Testis (tissue), 2 donors: ENCODE measurements at regions not wholly inside any gene's neighbourhood (a gene's known extent, or its start where the extent isn't known, plus 50 kb on each side); places are given as distances from the start of the nearest gene placed in this dataset.

Experiments used
- DNase-seq: peaks from one replicate; pipeline ENCODE4 v3.0.0-alpha.2; 2019
- H3K27ac ChIP-seq, 2 donors: fragments of 200-600 bp; sonication (generic); one replicate each; pipeline ENCODE4 v1.5.1; 2019
- H3K27me3 ChIP-seq: fragments of 200-600 bp; sonication (generic); one replicate; pipeline ENCODE4 v1.5.1; 2019
- H3K36me3 ChIP-seq: fragments of 200-600 bp; sonication (generic); one replicate; pipeline ENCODE4 v1.5.1; 2017; ENCODE audit warnings: low read depth; ENCODE audit errors: missing control alignments
- H3K4me1 ChIP-seq: fragments of 200-600 bp; sonication (generic); one replicate; pipeline ENCODE4 v1.5.1; 2019
- H3K4me3 ChIP-seq, 2 donors: fragments of 200-600 bp; sonication (generic); one replicate each; pipeline ENCODE4 v1.5.1; 2017 to 2019
- H3K9me3 ChIP-seq: fragments of 200-600 bp; sonication (generic); one replicate; pipeline ENCODE4 v1.5.1; 2017
- POLR2A ChIP-seq: fragments of 450-650 bp; IDR thresholded peaks from one replicate; pipeline ENCODE4 v1.6.1; 2017; ENCODE audit warnings: antibody characterized with exemption, mild to moderate bottlenecking, moderate library complexity
- WGBS, 2 donors: methylation state at CpG; one replicate each; pipeline ENCODE4 v1.1.5; 2018; 5-methylcytosine and 5-hydroxymethylcytosine counted together
- intact Hi-C: fragments of 100-400 bp; cut with DNase I; formaldehyde crosslinking; loops from one replicate; pipeline ENCODE4 v1.15.1; 2023; ENCODE audit warnings: low total_unique reads
- TF ChIP-seq, protein P1 (sequence below), 3 experiments: fragments of 450-650 bp in 2 of 3; fragments of 200-600 bp in 1 of 3; sonication (generic) in 1 of 3; IDR thresholded peaks; one replicate each; pipeline ENCODE4 v1.5.1; 2016 to 2019; ENCODE audit warnings: antibody characterized with exemption in 3 of 3, mild to moderate bottlenecking in 2 of 3, moderate library complexity in 1 of 3

DNA sequence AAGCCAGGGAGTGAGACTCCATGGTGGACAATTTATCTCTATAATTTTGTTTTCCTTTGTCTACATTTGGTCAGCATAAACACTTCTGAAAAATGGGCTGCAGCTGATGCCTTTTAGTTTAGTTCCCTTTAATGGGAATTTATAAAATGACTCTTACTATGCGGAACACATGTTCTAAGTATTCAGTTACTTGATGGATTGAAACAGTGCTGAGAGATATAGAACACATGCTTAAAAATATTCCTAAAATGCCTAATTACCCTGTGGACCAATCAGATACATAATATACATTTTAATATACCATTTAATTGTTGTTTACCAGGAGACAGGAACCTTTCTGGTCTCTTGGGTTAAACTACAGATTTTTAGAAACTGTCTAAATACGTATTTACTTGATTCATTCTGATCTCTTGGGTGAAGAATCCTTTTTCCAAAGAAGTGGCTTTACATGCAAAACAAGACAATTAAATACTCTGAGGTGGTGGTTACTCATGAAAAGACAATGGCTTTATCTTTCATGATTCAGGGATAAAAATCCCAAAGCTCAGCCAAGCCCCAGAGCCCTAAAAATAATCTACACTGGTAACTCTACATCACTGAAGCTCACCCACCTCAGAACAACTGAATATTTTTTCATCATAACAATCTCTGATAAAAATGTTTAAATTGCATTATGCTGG is 128.1 kb upstream of the SERTAD2 start:
- intact Hi-C loops: no loop called here
- no peak for DNase-seq
- Histone ChIP-seq H3K4me3 (no peak overlapping the region), H3K27ac (no peak overlapping the region), H3K27me3 (no peaks in the 10 kb centered on the region), H3K4me1 (no peaks in the 10 kb centered on the region), H3K9me3 (no peaks in the 10 kb centered on the region), H3K36me3 (no peaks in the 10 kb centered on the region)
- no peak for TF ChIP-seq POLR2A
- WGBS, 2 donors: 87 to 100% methylated on average over 2 of the region's 2 CpGs

DNA sequence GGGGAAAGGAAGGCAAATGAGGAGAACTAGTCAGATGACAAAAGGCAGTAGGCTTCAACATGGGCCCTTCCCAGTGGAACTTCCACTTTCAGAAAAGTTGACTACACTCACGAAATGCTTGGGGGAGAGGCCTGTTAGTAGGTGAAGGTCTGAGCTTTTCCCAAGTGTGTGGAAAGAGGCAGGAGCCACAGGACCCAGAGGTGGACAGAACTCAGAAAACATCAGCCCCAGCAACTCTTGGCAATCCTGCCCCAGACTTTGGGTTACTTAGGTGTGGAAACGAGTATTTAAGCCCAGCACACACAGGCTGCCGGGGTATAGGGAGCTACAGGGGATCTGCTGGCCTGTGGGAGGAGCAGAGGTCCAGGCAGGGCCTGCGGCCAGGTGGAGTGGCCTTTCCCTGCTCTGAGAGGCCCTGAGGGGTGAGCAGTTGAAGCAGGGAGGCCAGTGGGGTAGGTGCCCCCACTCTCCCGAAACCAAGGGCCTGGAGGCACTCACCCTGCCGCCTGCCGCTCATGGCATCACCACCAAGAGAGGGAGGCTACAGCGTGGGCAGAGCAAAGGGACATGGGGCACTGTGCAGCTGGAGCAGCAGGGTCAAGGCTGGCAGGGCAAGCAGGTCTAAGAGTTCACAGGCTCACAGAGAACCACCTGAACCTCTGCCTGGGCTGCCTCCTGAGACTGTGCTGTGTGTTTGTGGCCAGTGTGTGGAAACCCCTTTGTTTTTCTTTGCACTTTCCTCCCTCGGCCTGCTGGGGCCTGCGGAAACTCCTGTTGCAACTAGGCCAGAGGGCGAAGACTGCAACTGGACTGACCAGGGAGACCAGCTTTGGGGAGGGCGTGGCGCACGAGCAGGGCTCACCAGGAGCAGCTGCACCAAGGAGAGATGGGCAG is 130.7 kb upstream of the SERTAD2 start:
- intact Hi-C loops: no loop called here
- Histone ChIP-seq H3K27ac (no peak overlapping the region), H3K9me3 (no peaks in the 10 kb centered on the region), H3K4me1 (no peaks in the 10 kb centered on the region), H3K36me3 (no peaks in the 10 kb centered on the region), H3K4me3 (no peak overlapping the region), H3K27me3 (no peaks in the 10 kb centered on the region)
- WGBS, 2 donors: 89 to 92% methylated on average over 11 to 14 of the region's 14 CpGs
- TF ChIP-seq, protein P1, sequence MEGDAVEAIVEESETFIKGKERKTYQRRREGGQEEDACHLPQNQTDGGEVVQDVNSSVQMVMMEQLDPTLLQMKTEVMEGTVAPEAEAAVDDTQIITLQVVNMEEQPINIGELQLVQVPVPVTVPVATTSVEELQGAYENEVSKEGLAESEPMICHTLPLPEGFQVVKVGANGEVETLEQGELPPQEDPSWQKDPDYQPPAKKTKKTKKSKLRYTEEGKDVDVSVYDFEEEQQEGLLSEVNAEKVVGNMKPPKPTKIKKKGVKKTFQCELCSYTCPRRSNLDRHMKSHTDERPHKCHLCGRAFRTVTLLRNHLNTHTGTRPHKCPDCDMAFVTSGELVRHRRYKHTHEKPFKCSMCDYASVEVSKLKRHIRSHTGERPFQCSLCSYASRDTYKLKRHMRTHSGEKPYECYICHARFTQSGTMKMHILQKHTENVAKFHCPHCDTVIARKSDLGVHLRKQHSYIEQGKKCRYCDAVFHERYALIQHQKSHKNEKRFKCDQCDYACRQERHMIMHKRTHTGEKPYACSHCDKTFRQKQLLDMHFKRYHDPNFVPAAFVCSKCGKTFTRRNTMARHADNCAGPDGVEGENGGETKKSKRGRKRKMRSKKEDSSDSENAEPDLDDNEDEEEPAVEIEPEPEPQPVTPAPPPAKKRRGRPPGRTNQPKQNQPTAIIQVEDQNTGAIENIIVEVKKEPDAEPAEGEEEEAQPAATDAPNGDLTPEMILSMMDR (IDR thresholded peaks at IDR 0.05): no peak
- no peak for TF ChIP-seq POLR2A
- no peak for DNase-seq

DNA sequence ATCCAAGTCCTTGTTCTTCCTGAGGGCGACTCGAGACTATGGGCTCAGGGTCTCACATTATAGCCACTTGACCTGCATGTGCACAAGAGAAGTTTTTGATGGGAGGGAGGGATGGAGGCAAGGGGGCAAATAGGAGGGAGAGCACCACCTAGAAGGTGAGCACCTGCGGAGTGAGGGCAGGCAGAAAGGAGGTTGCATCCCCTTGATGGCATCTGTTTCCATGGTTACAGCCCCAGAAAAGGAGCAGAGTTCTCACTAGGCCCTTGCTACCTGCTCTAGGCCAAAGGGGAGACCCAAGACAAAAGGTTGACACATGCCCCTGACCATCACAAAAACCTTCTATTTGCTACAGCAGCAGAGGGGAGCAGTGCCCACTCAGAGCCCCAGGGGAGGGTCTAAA is 131.5 kb upstream of the SERTAD2 start:
- DNase-seq: no peak
- Histone ChIP-seq H3K9me3 (no peaks in the 10 kb centered on the region), H3K4me1 (no peaks in the 10 kb centered on the region), H3K27ac (no peak overlapping the region), H3K36me3 (no peaks in the 10 kb centered on the region), H3K4me3 (no peak overlapping the region), H3K27me3 (no peaks in the 10 kb centered on the region)
- WGBS, 2 donors: 90 to 95% methylated on average over 3 of the region's 3 CpGs
- intact Hi-C loops: no loop called here
- TF ChIP-seq POLR2A: no peak
- TF ChIP-seq, protein P1 (IDR thresholded peaks at IDR 0.05): no peak

DNA sequence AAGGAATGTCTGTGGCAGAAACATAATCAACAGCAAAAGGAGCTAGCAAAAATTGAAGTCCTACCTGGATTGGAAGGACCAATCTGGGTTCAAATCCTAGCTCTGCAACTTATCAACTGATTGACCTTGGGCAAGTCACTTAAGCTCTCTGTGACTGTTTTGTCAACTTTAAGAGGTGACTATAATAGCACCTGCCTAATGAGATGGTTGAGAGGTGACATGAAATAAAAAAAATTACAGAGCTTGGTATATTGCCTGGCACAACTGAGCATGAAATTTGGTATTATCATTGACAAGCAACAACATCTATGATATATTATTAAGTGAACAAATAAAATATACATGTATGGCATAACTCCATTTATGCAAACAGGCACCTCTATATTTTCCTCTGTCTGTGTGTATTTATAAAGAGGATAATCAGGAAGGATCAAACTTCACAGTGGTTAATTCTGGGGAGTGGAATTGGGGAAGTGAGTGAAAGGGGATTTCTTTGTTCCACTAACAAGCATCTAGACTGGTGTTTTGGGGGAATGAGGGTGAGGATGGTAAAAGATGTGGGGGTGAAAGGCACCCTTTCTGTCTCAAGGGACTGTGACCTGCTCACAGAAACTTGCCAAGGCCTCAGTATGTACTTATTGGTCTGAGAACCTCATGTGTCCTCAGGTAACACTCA is 132.8 kb upstream of the SERTAD2 start:
- Histone ChIP-seq H3K27ac (no peak overlapping the region), H3K4me3 (no peak overlapping the region), H3K9me3 (no peaks in the 10 kb centered on the region), H3K4me1 (no peaks in the 10 kb centered on the region), H3K36me3 (no peaks in the 10 kb centered on the region), H3K27me3 (no peaks in the 10 kb centered on the region)
- TF ChIP-seq POLR2A: no peak
- TF ChIP-seq, protein P1 (IDR thresholded peaks at IDR 0.05): no peak
- DNase-seq: no peak
- intact Hi-C loops: no loop called here

DNA sequence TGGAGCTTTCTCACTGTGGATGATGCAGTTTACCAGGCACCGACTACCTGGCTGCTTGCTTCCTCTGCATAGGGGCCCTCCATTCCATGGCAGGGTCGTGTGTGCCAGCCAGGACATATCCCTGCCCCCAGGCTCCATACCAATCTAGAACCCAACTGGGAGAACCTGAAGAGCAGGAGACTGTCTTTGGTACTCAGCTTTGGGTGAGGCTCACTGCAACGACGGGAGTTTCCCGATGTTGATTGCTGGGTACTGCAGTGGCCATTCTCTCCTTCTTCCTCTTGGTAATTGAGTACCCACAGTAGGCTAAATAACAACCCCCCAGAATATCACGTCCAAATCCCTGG is 133.3 kb upstream of the SERTAD2 start:
- intact Hi-C loops: no loop called here
- 92 to 97% methylated on average over 5 to 6 of the region's 6 CpGs for WGBS, 2 donors
- no peaks in the 10 kb centered on the region for H3K4me1 ChIP-seq

More for the DNA sequence above, 133.3 kb upstream of the SERTAD2 start:
- Histone ChIP-seq H3K36me3 (no peaks in the 10 kb centered on the region), H3K9me3 (no peaks in the 10 kb centered on the region), H3K4me3 (no peak overlapping the region), H3K27ac (no peak overlapping the region), H3K27me3 (no peaks in the 10 kb centered on the region)
- no peak for TF ChIP-seq POLR2A
- TF ChIP-seq, protein P1 (IDR thresholded peaks at IDR 0.05): no peak
- DNase-seq: no peak
